GM12878 (cell line): ENCODE measurements at regions not wholly inside any gene's neighbourhood (a gene's known extent, or its start where the extent isn't known, plus 50 kb on each side); places are given as distances from the start of the nearest gene placed in this dataset.

Experiments used
- BHLHE40 ChIP-seq, 2 experiments: fragments of 450-650 bp in 1 of 2; IDR thresholded peaks; 2 replicates each; pipeline ENCODE4 v1.6.1; 2011 to 2017; ENCODE audit warnings: low read depth in 2 of 2, borderline replicate concordance in 1 of 2, improper control_type of control experiment in 1 of 2, low read length in 1 of 2, mild to moderate bottlenecking in 1 of 2
- RAD21 ChIP-seq: IDR thresholded peaks from 2 replicates; pipeline ENCODE4 v1.6.1; 2011; ENCODE audit warnings: mild to moderate bottlenecking, low read depth, low read length, moderate library complexity; ENCODE audit not compliant: insufficient read depth
- RAD51 ChIP-seq: fragments of 450-650 bp; IDR thresholded peaks from 2 replicates; pipeline ENCODE4 v1.6.1; 2016; ENCODE audit warnings: moderate library complexity, mild to moderate bottlenecking, inconsistent platforms
- SREBF1 ChIP-seq: IDR thresholded peaks from 2 replicates; pipeline ENCODE4 v1.6.1; 2012; ENCODE audit warnings: mild to moderate bottlenecking, low read length
- ZSCAN29 ChIP-seq: fragments of 450-650 bp; IDR thresholded peaks from 2 replicates; pipeline ENCODE4 v1.6.1; 2017; ENCODE audit warnings: mild to moderate bottlenecking, moderate library complexity
- TF ChIP-seq, protein P1 (sequence below): IDR thresholded peaks from 2 replicates; pipeline ENCODE4 v1.6.1; 2011; ENCODE audit warnings: borderline replicate concordance, low read depth, mild to moderate bottlenecking, moderate library complexity, low read length; ENCODE audit not compliant: insufficient read depth, poor library complexity, severe bottlenecking
- TF ChIP-seq, protein P2 (sequence below): fragments of 450-650 bp; IDR thresholded peaks from 2 replicates; pipeline ENCODE4 v1.6.1; 2018; ENCODE audit warnings: borderline replicate concordance, mild to moderate bottlenecking; ENCODE audit not compliant: partially characterized antibody
- TF ChIP-seq, protein P3 (sequence below): fragments of 450-650 bp; IDR thresholded peaks from 2 replicates; pipeline ENCODE4 v1.6.1; 2017; ENCODE audit warnings: mild to moderate bottlenecking, moderate library complexity

DNA sequence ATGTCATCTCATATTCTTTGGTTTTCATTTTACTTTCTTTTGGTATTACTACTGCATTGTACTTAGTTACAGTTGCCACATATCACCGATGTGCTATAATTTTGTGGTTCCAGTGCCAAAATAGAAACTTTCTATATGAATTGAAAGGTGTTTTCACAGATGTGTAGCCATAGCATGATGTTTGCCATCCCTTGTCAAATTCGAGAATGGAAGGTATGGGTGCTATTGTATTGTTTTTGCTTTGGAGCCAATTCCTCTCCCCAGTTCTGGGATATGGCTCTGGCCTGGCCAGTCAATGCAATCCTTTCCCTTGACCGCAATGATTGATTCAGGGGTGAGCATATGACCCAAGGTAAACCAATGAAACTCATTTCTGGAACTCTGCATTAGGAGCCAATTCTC, 86.2 kb upstream of the RPS6KA3 start (continued):
- TF ChIP-seq, protein P1, sequence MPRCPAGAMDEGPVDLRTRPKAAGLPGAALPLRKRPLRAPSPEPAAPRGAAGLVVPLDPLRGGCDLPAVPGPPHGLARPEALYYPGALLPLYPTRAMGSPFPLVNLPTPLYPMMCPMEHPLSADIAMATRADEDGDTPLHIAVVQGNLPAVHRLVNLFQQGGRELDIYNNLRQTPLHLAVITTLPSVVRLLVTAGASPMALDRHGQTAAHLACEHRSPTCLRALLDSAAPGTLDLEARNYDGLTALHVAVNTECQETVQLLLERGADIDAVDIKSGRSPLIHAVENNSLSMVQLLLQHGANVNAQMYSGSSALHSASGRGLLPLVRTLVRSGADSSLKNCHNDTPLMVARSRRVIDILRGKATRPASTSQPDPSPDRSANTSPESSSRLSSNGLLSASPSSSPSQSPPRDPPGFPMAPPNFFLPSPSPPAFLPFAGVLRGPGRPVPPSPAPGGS = no peak
- TF ChIP-seq BHLHE40 (IDR thresholded peaks at IDR 0.05; ENCODE audit: borderline replicate concordance in 1 of 2, low read depth in 2 of 2, low read length in 1 of 2) (no peak), ZSCAN29 (no peak), RAD21 (no peak), SREBF1 (no peak), RAD51 (no peak)
- TF ChIP-seq, protein P2, sequence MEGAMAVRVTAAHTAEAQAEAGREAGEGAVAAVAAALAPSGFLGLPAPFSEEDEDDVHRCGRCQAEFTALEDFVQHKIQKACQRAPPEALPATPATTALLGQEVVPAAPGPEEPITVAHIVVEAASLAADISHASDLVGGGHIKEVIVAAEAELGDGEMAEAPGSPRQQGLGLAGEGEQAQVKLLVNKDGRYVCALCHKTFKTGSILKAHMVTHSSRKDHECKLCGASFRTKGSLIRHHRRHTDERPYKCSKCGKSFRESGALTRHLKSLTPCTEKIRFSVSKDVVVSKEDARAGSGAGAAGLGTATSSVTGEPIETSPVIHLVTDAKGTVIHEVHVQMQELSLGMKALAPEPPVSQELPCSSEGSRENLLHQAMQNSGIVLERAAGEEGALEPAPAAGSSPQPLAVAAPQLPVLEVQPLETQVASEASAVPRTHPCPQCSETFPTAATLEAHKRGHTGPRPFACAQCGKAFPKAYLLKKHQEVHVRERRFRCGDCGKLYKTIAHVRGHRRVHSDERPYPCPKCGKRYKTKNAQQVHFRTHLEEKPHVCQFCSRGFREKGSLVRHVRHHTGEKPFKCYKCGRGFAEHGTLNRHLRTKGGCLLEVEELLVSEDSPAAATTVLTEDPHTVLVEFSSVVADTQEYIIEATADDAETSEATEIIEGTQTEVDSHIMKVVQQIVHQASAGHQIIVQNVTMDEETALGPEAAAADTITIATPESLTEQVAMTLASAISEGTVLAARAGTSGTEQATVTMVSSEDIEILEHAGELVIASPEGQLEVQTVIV = no peak
- TF ChIP-seq, protein P3, sequence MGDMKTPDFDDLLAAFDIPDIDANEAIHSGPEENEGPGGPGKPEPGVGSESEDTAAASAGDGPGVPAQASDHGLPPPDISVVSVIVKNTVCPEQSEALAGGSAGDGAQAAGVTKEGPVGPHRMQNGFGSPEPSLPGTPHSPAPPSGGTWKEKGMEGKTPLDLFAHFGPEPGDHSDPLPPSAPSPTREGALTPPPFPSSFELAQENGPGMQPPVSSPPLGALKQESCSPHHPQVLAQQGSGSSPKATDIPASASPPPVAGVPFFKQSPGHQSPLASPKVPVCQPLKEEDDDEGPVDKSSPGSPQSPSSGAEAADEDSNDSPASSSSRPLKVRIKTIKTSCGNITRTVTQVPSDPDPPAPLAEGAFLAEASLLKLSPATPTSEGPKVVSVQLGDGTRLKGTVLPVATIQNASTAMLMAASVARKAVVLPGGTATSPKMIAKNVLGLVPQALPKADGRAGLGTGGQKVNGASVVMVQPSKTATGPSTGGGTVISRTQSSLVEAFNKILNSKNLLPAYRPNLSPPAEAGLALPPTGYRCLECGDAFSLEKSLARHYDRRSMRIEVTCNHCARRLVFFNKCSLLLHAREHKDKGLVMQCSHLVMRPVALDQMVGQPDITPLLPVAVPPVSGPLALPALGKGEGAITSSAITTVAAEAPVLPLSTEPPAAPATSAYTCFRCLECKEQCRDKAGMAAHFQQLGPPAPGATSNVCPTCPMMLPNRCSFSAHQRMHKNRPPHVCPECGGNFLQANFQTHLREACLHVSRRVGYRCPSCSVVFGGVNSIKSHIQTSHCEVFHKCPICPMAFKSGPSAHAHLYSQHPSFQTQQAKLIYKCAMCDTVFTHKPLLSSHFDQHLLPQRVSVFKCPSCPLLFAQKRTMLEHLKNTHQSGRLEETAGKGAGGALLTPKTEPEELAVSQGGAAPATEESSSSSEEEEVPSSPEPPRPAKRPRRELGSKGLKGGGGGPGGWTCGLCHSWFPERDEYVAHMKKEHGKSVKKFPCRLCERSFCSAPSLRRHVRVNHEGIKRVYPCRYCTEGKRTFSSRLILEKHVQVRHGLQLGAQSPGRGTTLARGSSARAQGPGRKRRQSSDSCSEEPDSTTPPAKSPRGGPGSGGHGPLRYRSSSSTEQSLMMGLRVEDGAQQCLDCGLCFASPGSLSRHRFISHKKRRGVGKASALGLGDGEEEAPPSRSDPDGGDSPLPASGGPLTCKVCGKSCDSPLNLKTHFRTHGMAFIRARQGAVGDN = no peak
